EL (cell line): ENCODE measurements at regions not wholly inside any gene's neighbourhood (a gene's known extent, or its start where the extent isn't known, plus 50 kb on each side); places are given as distances from the start of the nearest gene placed in this dataset.

ENCODE experiments used
- DNase-seq: peaks from one replicate; pipeline ENCODE4 v3.0.0-alpha.2; 2016

DNA sequence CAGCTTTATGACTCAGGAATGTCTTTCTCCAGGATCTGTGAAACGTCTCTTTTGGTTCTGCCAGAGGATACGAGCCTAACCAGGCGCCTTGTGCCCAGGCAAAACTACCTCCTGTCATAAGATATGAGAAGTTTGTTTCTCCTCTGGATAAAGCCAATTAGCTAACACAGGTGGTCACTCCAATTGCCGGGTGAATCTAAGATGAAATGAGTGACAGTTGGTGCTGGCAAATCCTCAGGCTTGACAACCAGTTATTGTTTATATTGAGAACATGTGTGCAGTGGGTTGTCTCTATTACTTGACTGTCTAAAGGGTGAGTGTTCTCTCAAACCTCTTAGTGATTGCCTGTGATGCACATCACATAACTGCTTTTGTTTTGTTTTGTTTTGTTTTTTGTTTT is 449.1 kb downstream of the XPNPEP1 start:
- no peak for DNase-seq

GRCh38 chr10:109467551-109467950 is 455.8 kb downstream of the XPNPEP1 start:
- no peak for DNase-seq

DNA sequence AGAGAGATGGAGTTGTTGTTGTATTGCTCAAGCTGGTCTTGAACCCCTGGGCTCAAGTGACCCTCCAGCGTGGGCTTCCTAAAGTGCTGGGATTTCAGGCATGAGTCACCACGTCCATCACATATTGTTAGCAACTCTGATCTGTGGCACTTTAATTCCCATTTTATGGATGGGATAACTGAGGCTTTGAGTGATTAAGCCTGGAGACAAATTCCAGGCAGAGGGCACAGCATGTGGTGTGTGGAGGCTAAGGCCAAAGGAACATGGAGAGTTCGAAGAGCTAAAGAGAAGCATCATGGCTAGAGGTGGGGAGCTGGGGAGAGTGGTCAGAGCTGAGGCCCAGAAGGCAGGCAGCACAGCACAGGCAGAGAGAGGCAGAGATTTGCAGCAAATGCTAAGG is 458.4 kb downstream of the XPNPEP1 start:
- no peak for DNase-seq

- DNase-seq, result no peak
These were observed 466.0 kb downstream of the XPNPEP1 start for GRCh38 chr10:109457302-109457638.

GRCh38 chr10:109456566-109457301 is 466.6 kb downstream of the XPNPEP1 start:
- peak; percentile 8 for DNase-seq

GRCh38 chr10:109454691-109455090 is 468.6 kb downstream of the XPNPEP1 start:
- peak; percentile 47 for DNase-seq

- DNase-seq, result no peak
These were observed 471.4 kb downstream of the XPNPEP1 start for GRCh38 chr10:109451879-109452278.

- no peak for DNase-seq
These were observed 472.6 kb downstream of the XPNPEP1 start for GRCh38 chr10:109450702-109451101.

DNA sequence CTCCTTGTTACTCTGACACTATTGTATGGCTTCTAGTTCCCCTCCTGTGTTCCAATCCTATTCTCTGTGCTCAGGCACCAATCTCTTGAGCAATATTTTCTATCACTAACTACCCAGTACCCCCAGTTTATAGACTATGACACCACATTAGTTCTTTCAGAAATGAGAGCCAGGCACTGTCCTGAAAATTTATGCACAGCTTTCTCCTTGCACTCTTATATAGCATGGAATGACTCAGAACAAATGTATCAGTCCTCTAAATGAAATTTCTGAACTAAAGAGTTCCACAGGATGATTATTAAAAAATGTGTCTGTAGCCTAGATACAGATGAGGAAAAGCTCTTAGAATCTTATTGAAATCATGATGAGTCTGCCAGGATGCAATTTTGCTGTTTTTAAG is 489.9 kb downstream of the XPNPEP1 start:
- no peak for DNase-seq

DNA sequence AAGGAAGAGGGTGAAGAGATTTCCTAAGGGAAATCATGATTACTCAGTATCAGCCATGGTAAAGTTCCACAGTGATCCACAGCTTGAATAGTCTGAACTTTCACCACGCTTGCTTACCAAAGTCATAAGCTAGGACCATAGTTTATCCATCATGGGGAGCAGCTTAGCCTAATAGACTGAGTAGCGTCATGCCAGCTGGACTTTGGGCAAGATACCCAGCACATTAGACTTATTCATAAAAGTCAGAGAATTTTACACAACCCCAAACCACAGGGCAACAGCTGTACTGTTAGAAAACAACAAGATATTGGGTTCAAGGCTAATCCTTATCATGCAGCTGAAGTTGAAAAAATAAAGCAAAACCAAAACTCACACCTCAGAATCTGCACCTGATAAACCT is 491.0 kb downstream of the XPNPEP1 start:
- no peak for DNase-seq

DNA sequence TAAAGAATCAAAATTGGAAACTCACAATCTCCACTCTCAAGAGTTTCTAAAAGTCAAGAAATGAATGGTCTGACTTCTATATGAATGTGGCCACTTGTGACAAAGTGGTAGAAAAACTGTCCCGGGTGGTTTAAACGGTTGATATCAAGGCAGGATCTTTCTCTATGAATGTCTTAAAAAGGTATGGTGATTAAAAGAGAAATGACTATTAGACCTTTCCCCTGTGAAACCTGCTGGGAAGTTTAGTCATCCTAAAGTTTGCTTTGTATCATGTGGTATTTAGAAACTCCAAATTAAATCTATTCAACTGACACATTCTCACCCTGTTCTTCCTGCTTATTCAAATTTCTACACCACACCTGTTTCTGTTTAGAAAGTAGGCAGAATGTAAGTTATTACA is 492.5 kb downstream of the XPNPEP1 start:
- no peak for DNase-seq

DNA sequence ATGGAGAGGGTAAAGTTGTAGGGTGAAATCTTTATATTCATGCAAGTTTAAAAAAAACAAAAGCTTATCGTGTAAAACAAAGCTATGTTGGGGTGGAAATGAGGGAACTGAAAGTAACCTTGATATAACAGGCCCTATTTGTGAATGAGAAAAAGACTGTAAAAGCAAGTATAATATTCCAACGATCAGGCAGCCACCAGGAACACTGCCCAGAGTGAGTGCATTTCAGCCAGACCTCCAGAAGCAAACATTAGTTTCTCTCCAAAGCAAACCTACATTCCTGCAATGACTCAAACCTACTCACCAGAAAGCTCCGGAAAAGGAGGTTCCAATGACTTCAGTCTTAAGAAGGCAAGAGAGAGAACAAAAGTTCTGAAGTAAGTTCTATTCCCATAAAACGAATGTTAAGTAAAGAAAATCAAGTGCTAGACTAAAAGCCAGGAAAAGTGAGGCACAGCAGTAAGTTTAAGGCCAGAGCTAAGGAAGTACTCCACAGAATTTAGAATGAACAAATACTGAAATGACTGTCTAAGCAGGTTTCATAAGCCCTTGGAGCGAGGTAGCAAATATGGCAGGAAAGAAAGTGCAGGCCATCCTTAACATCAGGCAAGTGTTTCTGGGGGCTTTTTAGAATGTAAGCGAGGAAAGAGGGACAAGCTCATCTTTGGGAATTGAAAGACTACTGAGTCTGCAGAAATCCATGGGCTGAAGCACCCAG is 493.1 kb downstream of the XPNPEP1 start:
- DNase-seq, result peak; percentile 78

DNA sequence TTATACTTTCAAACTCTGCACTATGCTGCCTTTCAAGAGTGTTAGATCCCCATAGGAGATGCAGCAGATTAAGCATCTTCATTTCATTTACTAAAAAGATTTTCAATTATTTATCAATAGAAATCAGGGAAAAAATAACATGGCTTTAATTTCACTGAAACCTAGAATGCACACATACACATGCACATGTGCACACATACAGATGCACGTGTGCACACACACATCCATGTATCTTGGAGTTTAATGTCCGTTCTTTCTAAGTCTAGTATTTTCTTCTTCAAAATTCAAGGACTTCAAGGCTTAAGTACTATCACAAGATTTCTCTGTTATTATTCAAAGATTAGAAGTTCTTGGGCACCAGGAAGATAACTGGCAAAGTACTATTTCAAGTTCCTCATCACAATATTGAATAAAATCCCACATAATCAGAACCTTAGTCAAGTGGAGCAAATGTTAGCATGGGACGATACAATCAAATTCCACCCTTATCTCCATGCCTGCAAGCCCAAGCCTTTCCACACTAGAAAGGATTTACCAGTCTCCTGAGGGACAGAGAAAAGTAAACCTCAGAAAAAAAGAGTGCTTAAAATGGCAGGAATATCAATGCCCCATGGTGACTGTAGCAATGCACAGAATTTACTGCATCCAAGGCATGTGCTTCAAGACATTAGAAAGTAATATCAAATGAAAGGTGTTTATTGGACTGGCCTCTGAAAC is 494.4 kb downstream of the XPNPEP1 start:
- no peak for DNase-seq

DNA sequence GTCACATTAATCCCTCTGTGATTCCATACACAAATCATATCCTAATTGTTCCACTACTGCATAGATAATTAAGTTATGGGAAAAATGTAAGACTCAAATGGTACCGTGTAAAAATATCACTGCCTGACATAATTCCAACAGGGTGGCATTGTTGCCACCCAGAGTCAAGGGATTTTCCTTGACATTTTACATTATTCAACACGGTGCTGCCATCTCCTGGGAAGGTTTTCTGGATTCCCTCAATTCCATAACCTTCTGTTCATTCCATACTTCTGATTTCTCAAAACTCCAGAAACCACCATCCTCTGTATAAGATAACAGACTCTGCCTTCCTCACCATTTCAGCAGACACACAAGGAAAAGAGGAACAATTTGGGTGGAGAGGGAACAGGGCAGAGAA is 495.9 kb downstream of the XPNPEP1 start:
- DNase-seq, result peak; percentile 48

DNA sequence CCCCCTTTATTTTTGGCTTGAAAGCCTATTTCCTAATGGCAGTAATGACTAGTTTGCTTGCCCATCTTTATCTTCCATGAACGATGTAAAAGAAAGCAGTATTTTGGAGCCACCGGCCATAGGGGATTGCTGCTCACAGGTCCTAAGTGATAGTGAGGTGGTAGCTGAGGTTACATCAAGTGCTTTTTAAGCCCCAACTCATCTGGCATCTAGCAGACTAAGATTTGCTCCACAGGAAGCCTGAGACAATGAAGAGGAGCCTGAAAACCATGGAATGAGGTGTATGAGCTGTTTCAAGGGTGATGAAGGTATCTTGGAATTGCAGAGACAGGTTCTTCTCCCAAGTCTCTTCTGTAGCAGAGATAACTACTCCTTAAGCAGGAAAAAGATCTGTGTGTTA is 496.3 kb downstream of the XPNPEP1 start:
- DNase-seq, result no peak

- DNase-seq, result no peak
These were observed 504.5 kb downstream of the XPNPEP1 start for GRCh38 chr10:109418795-109419194.

DNA sequence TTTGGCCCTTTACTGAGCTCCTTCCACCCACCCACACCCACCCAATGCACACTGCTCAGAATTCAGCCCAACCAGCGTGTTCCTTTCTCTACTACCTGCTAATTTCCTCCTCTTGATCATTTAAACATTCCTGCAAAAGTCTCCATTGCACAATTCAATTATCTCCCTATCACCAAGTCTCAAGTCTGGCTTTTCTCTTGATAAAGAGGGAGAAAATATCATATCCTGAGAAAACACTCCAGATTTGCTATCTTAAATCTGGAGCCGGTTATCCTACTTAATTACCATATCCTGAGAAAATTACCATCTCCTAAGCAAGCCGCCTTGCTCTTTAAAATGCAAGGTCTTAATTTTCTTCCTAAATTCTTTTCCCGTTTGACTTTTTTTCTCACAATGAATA is 505.5 kb downstream of the XPNPEP1 start:
- no peak for DNase-seq

GRCh38 chr10:109412353-109412752 is 511.0 kb downstream of the XPNPEP1 start:
- no peak for DNase-seq

DNA sequence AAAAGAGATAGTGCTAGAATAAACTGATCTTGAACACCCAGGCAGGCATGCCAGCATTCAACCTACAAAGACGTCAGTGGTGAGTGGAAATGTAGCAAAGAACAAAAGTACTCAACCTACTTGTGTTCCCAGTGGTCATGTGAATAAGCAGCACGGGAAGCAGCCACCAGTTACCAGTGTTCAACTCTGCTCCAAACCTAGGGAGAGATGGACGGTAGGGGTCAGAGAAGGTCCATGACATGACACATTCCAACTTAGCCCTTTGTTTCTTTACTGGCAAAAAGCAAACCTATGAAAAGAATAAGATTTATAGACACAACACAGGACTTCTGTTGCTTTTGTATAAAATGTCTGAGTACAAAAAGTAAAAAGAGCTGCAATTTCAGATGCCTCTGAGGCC is 511.4 kb downstream of the XPNPEP1 start:
- DNase-seq, result no peak

GRCh38 chr10:109405338-109405737 is 518.0 kb downstream of the XPNPEP1 start:
- DNase-seq, result no peak

GRCh38 chr10:109403551-109403950 is 519.8 kb downstream of the XPNPEP1 start:
- no peak for DNase-seq

DNA sequence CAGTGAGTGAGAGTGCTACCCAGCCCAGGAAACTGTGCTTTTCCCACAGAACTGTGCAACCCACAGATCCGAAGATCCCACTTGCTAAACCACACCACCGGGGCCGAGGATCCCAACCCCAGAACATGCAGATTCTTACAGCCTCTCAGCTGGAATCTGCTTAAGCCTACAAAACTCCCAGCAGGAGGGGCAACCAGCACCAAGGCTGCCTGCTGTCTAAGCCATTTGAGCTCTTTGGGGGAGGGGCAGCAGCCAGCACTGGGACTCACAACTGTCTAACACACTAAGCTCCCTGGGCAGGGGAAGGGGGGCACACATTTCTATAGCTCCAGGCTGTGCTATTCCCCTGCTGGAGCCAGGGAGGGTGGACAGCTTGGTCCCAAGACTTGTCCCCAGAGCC is 529.9 kb downstream of the XPNPEP1 start:
- no peak for DNase-seq

GRCh38 chr10:109386921-109387320 is 536.4 kb downstream of the XPNPEP1 start:
- DNase-seq, result no peak

DNA sequence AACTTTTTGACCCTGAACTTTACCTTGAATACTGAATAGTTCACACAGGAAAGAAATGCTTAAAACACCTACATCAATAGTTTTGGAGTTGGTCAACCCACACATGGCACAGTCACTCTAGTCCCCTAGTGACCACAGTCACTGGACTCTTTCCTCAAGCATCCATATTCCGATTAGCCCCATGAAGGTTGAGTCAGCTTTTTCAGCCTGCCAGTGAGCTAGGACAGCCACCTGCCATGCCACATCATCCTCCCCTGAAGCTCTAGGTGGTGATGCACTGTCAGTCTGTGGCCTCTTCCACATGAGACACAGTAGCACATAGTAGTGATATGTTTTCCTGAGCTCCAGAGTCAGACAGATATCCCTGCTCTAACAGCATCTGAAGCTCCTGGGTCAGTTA is 537.2 kb downstream of the XPNPEP1 start:
- no peak for DNase-seq
